Nucleus accumbens (tissue), 56 donors: ENCODE measurements at regions not wholly inside any gene's neighbourhood (a gene's known extent, or its start where the extent isn't known, plus 50 kb on each side); places are given as distances from the start of the nearest gene placed in this dataset.
"Not testable (repeated sequence)": the region's sequence is repeated elsewhere in the genome, so short reads cannot be mapped to it uniquely, and the experiment has no call there.

Experiments
- DNase-seq, 56 donors: peaks; one replicate each; lab custom pipeline; 2025; lab: John Stamatoyannopoulos, UW

DNA sequence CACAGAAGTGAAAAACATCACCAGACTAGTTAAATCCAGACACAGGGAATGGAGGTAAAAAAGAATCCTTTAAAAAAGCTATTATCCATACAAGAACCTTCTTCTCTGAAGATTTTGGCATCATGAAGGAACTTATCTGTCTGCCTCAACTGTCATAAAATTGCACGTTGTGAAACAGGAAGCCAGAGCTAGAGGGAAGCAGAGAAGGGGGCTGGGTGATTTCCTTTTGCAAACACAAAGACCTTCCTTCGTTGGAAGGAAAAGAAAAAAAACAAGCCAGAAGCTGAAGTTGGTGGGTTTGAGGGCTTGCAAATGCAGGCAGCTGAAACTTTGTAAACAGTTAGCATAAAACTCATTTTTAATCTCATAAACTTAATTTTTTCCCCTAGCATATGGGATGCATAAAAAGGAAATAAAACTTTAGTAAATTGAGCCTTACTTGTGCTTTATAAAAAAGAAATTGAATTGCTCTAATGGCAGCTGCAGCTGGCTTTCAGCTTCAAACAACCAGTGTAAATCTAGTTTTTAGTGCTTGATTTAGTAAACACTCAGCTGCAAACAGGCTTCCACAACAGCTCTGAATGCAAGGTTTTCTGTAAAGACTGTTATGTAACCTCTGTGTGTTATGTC lies 101.6 kb downstream of the OTUD1 start:
- DNase-seq = peak in 2 of 56 donors; percentile 6 to 17

DNA sequence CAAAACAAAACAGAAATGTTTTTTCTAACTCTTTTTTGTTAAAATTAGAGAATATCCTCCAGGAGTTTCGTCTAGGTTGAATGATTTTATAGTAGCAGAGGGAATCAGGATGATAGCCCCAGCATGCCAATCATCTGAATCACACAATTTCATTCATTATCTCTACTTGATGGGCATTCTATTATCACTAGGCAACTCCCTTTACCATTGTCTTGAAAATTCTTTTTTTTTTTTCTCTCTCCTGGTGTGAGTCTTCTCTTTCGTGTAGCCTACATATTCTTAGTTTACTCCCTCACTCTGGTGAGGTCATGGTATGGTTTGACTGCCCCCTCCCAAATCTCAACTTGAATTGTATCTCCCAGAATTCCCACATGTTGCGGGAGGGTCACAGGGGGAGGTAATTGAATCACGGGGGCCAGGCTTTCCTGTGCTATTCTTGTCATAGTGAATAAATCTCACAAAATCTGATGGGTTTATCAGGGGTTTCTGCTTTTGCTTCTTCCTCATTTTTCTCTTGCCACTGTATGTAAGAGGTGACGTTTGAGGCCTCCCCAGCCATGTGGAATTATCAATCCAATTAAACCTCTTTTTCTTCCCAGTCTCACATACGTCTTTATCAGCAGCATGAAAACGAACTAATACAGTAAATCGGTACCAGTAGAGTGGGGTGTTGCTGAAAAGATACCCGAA lies 105.0 kb downstream of the OTUD1 start:
- no peak for DNase-seq

DNA sequence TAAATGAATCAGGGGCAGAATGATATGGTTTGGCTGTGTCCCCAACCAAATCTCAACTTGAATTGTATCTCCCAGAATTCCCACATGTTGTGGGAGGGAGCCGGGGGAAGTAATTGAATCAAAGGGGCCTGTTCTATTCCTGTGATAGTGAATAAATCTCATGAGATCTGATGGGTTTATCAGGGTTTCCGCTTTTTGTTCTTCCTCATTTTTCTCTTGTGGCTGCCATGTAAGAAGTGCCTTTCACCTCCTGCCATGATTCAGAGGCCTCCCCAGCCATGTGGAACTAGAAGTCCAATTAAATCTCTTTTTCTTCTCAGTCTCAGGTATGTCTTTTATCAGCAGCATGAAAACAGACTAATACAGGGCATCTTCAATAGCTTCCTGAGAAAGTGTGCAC lies 107.0 kb downstream of the OTUD1 start:
- not testable (repeated sequence) for DNase-seq

GRCh38 chr10:23556727-23557440 lies 118.0 kb downstream of the OTUD1 start:
- no peak for DNase-seq

- DNase-seq = no peak
Observed at GRCh38 chr10:23557777-23558176, 118.9 kb downstream of the OTUD1 start.

GRCh38 chr10:23558361-23558799 lies 119.5 kb downstream of the OTUD1 start:
- no peak for DNase-seq

GRCh38 chr10:23568996-23569395 lies 130.1 kb downstream of the OTUD1 start:
- DNase-seq = no peak

DNA sequence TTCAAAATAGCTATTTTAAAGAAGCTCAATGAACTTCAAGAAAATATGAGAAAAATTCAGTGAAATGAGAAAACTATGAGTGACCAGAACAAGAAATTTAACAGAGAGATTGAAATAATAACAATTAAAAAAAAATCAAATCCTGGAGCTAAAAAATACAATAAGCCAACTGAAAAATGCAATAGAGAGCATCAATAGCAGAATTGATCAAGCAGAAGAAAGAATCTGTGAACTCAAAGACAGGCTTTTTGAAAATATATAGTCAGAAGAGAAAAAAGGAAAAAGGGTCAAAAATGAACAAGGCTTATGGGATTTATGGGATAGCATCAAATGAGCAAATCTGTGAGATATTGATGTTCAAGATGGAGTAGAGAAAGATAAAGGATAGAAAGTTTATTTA lies 133.0 kb downstream of the OTUD1 start:
- DNase-seq = no peak

DNA sequence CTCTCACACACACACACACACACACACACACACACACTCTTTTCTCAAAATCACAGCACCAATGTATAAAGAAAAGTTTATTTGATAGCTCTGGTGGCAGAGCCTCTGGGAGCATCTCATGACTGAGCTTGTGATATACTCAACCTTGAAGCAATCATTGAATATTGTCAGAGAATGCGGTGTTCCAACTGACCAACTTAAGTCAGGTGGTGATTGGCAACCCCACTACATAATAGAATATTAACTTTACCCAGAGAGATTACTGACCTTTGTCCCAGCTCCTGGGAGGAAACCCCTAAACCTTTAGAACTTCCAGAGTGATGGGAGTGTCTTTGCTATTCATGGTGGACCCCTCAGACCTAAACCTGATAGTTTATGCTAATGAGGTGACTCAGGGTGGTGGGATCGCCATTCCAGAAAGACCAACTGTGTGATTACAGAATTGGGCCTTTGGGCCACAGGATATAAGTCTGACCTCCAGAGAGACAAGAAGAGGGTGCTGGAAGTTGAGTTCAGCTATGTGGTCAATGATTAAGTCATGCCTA lies 143.1 kb downstream of the OTUD1 start:
- DNase-seq = no peak

- no peak for DNase-seq
Observed at GRCh38 chr10:23584396-23584795, 145.5 kb downstream of the OTUD1 start.

GRCh38 chr10:23585186-23585585 lies 146.3 kb downstream of the OTUD1 start:
- no peak for DNase-seq

- DNase-seq = no peak
Observed at GRCh38 chr10:23585666-23586065, 146.8 kb downstream of the OTUD1 start.

- DNase-seq = not testable (repeated sequence)
Observed at GRCh38 chr10:23595278-23595677, 156.4 kb downstream of the OTUD1 start.

- no peak for DNase-seq
Observed at GRCh38 chr10:23604613-23605012, 165.7 kb downstream of the OTUD1 start.

- DNase-seq = no peak
Observed at GRCh38 chr10:23606456-23606855, 167.6 kb downstream of the OTUD1 start.

- DNase-seq = no peak
Observed at GRCh38 chr10:23608926-23609325, 170.1 kb downstream of the OTUD1 start.

DNA sequence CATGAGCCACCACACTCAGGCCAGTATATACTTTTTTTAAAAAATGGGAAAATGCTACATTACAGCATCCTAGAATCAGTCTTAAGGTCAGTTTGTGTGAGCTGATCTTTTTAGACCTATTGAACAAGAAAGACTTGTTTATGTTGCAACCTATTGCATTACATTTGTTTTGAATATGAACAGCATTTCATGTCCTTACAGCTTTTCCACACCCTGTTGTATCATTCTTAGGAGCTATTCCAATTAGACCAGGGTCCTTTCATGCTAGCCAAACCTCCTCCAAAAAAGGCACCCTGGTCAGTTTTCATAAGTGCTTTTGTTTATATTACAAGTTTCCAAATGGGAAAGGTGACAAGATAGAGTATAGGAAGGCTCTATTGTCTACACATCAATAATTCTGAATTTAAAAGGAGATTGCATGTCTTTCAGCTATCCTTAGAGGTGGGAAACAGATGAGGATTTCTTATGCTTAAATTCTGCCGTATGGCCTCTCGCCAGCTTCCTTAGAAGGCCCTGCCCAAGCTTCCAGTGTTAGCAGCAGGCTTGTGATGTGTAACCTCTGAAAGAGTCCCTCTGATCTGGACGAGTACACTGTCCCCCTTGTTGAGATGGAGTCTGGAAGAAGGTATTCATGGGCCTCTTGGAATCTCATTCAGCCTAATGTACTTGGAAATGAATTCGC lies 171.9 kb downstream of the OTUD1 start:
- DNase-seq = no peak

DNA sequence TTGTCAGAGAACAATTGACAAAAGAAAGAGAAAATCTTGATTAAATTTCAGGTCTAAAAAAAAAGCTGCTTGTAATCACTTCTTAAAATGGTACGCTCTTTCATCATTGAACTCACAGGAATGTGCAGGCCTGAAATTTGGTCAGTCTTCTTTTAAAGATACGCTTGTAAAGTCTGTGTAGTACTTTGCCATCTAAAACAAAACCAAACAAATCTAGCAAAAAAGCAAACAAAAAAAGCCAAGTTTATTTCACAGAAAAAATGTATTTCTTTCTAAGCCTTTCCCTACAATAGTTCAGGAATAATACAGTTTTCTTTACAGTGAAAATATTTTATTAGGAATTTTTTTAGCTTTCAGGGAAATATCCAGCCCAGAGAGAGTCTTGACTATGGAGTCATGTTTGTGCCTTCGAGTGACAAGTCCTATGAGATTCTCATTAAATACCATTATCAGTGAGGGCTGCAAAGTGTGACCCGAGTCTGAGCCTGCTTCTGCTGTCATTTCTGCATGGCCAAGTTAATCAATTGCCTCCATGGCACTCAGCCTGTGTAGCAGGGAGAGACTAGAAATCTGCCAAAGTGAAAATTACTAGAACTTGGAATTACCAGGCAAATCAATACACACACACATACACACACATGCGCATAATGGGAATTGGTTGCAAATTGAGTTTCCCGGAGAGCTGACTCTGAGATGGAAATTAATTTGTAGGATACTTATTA lies 172.6 kb downstream of the OTUD1 start:
- no peak for DNase-seq

DNA sequence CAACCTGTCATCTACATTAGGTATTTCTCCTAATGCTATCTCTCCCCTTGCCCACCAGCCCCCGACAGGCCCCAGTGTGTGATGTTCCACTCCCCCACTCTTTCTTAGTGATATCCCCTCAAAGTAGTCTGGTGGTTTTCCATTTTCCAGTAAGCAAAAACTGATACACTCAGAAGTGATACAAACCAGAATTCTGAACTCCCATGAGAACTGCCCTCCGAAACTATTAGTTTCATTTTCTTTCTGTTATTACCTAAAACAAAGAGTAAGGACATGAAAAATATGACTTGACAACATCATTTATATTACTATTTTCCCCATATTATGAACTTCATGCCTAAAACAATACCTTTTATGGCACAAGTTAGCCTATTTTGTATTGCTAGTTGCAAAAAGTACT lies 175.0 kb downstream of the OTUD1 start:
- no peak for DNase-seq

GRCh38 chr10:23614483-23614882 lies 175.6 kb downstream of the OTUD1 start:
- no peak for DNase-seq
